ENCODE measurements at regions not wholly inside any gene's neighbourhood (a gene's known extent, or its start where the extent isn't known, plus 50 kb on each side); places are given as distances from the start of the nearest gene placed in this dataset.

DNA sequence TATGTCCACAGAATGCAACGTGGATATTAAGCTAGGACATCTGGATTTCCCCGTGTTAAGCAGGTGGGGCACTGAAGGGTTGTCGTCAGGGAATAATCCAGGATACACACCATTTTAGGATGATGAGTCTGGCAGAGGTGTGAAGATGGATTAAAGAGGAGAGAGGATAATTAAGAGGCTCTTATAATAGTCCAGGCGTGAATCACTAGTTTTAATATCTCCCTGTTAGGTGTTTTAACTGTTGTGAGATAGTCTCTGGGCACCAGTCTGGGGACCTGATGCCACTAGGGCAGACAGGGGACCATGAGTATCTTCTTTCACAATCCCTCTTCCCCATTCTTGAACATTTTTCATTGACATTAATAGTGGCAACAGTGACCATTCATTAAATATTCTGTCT, 216.7 kb downstream of the TBX5 start:
- no peak overlapping the region for H3K27ac ChIP-seq (ENCODE audit: low read length)
- H3K9me3 ChIP-seq (ENCODE audit: low read length): no peaks in the 10 kb centered on the region
- no peak overlapping the region for H2AFZ ChIP-seq (ENCODE audit: low read depth, low read length)
- no peaks in the 10 kb centered on the region for H3K9me2 ChIP-seq (ENCODE audit: insufficient read depth, low read length)
- H3K27me3 ChIP-seq (ENCODE audit: insufficient read depth, low read depth, low read length): no peaks in the 10 kb centered on the region
- TF ChIP-seq, protein P1, sequence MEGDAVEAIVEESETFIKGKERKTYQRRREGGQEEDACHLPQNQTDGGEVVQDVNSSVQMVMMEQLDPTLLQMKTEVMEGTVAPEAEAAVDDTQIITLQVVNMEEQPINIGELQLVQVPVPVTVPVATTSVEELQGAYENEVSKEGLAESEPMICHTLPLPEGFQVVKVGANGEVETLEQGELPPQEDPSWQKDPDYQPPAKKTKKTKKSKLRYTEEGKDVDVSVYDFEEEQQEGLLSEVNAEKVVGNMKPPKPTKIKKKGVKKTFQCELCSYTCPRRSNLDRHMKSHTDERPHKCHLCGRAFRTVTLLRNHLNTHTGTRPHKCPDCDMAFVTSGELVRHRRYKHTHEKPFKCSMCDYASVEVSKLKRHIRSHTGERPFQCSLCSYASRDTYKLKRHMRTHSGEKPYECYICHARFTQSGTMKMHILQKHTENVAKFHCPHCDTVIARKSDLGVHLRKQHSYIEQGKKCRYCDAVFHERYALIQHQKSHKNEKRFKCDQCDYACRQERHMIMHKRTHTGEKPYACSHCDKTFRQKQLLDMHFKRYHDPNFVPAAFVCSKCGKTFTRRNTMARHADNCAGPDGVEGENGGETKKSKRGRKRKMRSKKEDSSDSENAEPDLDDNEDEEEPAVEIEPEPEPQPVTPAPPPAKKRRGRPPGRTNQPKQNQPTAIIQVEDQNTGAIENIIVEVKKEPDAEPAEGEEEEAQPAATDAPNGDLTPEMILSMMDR (IDR thresholded peaks at IDR 0.05; ENCODE audit: poor library complexity, severe bottlenecking): no peak
- TF ChIP-seq EZH2 (IDR thresholded peaks at IDR 0.05; ENCODE audit: borderline replicate concordance, insufficient read depth, low read length, poor library complexity, severe bottlenecking) (no peak), SMC3 (conservative IDR thresholded peaks at IDR 0.05; ENCODE audit: poor library complexity) (no peak), TAF1 (IDR thresholded peaks at IDR 0.05; ENCODE audit: low read depth) (no peak), RAD21 (conservative IDR thresholded peaks at IDR 0.05) (no peak), EP300 (conservative IDR thresholded peaks at IDR 0.05; ENCODE audit: poor library complexity, severe bottlenecking) (no peak), POLR2AphosphoS5 (IDR thresholded peaks at IDR 0.05) (no peak), REST (IDR thresholded peaks at IDR 0.05; ENCODE audit: borderline replicate concordance) (no peak)
- no peak overlapping the region for H3K9ac ChIP-seq (ENCODE audit: low read length)
- no peaks in the 10 kb centered on the region for H4K20me1 ChIP-seq (ENCODE audit: insufficient read depth)
- no peaks in the 10 kb centered on the region for H3F3A ChIP-seq (ENCODE audit: insufficient read depth, low read length, poor library complexity, severe bottlenecking)
- H3K4me3 ChIP-seq (ENCODE audit: low read length): no peak overlapping the region
- H3K36me3 ChIP-seq (ENCODE audit: insufficient read depth, low read length): no peaks in the 10 kb centered on the region
- no peak overlapping the region for H3K4me2 ChIP-seq (ENCODE audit: low read length)
- no peaks in the 10 kb centered on the region for H3K79me2 ChIP-seq (replicated peaks; ENCODE audit: insufficient read depth, low read length)

GRCh38 chr12:114186241-114187002, 219.5 kb downstream of the TBX5 start:
- no peaks in the 10 kb centered on the region for H3K79me2 ChIP-seq (replicated peaks; ENCODE audit: insufficient read depth, low read length)
- no peaks in the 10 kb centered on the region for H3K9me2 ChIP-seq (ENCODE audit: insufficient read depth, low read length)
- H2AFZ ChIP-seq (ENCODE audit: low read depth, low read length): no peak overlapping the region
- no peak overlapping the region for H3K27ac ChIP-seq (ENCODE audit: low read length)
- H3K36me3 ChIP-seq (ENCODE audit: insufficient read depth, low read length): no peaks in the 10 kb centered on the region
- no peak overlapping the region for H3K4me3 ChIP-seq (ENCODE audit: low read length)
- no peaks in the 10 kb centered on the region for H4K20me1 ChIP-seq (ENCODE audit: insufficient read depth)
- H3K9ac ChIP-seq (ENCODE audit: low read length): no peak overlapping the region
- H3F3A ChIP-seq (ENCODE audit: insufficient read depth, low read length, poor library complexity, severe bottlenecking): no peaks in the 10 kb centered on the region
- no peaks in the 10 kb centered on the region for H3K27me3 ChIP-seq (ENCODE audit: insufficient read depth, low read depth, low read length)
- no peak overlapping the region for H3K4me2 ChIP-seq (ENCODE audit: low read length)
- no peaks in the 10 kb centered on the region for H3K9me3 ChIP-seq (ENCODE audit: low read length)
- TF ChIP-seq MXI1 (conservative IDR thresholded peaks at IDR 0.05; ENCODE audit: poor library complexity, severe bottlenecking) (no peak), SMC3 (conservative IDR thresholded peaks at IDR 0.05; ENCODE audit: poor library complexity) (no peak)

Measured in neural cell (in vitro differentiated cells).